GM23248 (cell line): ENCODE measurements at regions not wholly inside any gene's neighbourhood (a gene's known extent, or its start where the extent isn't known, plus 50 kb on each side); places are given as distances from the start of the nearest gene placed in this dataset.

ENCODE experiments used
- DNase-seq: peaks from one replicate; pipeline ENCODE4 v3.0.0-alpha.2; 2015
- H2AFZ ChIP-seq: fragments of 200-600 bp; sonication (generic); 2 replicates; pipeline ENCODE4 v1.6.1; 2016; ENCODE audit warnings: antibody characterized with exemption
- H3F3A ChIP-seq: fragments of 200-600 bp; sonication (generic); 2 replicates; pipeline ENCODE4 v1.6.1; 2016; ENCODE audit warnings: mild to moderate bottlenecking, antibody characterized with exemption, mixed run types; ENCODE audit not compliant: insufficient read depth
- H3K27ac ChIP-seq: fragments of 200-600 bp; sonication (generic); 2 replicates; pipeline ENCODE4 v1.5.1; 2016; ENCODE audit warnings: mild to moderate bottlenecking
- H3K27me3 ChIP-seq: fragments of 200-600 bp; sonication (generic); replicated peaks from 2 replicates; pipeline ENCODE4 v1.6.1; 2016; ENCODE audit warnings: mild to moderate bottlenecking; ENCODE audit not compliant: insufficient read depth
- H3K36me3 ChIP-seq: fragments of 200-600 bp; sonication (generic); 2 replicates; pipeline ENCODE4 v1.6.1; 2016; ENCODE audit warnings: low read depth, mild to moderate bottlenecking
- H3K4me1 ChIP-seq: fragments of 200-600 bp; sonication (generic); 2 replicates; pipeline ENCODE4 v1.6.1; 2016; ENCODE audit warnings: mild to moderate bottlenecking; ENCODE audit not compliant: insufficient read depth
- H3K4me2 ChIP-seq: fragments of 200-600 bp; sonication (generic); one replicate; pipeline ENCODE4 v1.6.1; 2016; ENCODE audit warnings: mild to moderate bottlenecking; ENCODE audit not compliant: unreplicated experiment
- H3K4me3 ChIP-seq: fragments of 200-600 bp; sonication (generic); 2 replicates; pipeline ENCODE4 v1.5.1; 2016; ENCODE audit warnings: mild to moderate bottlenecking
- H3K79me2 ChIP-seq: fragments of 200-600 bp; sonication (generic); 2 replicates; pipeline ENCODE4 v1.6.1; 2016; ENCODE audit warnings: mild to moderate bottlenecking; ENCODE audit not compliant: insufficient read depth
- H3K9ac ChIP-seq: fragments of 200-600 bp; sonication (generic); 2 replicates; pipeline ENCODE4 v1.6.1; 2016; ENCODE audit warnings: mild to moderate bottlenecking
- H3K9me2 ChIP-seq: fragments of 200-600 bp; sonication (generic); 2 replicates; pipeline ENCODE4 v1.6.1; 2016; ENCODE audit warnings: mixed run types, mild to moderate bottlenecking, moderate library complexity; ENCODE audit not compliant: insufficient read depth
- H3K9me3 ChIP-seq: fragments of 200-600 bp; sonication (generic); one replicate; pipeline ENCODE4 v1.6.1; 2017; ENCODE audit warnings: low read depth
- H4K20me1 ChIP-seq: fragments of 200-600 bp; sonication (generic); 2 replicates; pipeline ENCODE4 v1.6.0; 2016; ENCODE audit not compliant: insufficient read depth
- EZH2 ChIP-seq: fragments of 200-600 bp; sonication (generic); IDR thresholded peaks from 2 replicates; pipeline ENCODE4 v1.6.1; 2018; ENCODE audit warnings: antibody characterized with exemption, mild to moderate bottlenecking; ENCODE audit not compliant: insufficient read depth, poor library complexity, severe bottlenecking
- EZH2phosphoT487 ChIP-seq: fragments of 200-600 bp; sonication (generic); IDR thresholded peaks from 2 replicates; pipeline ENCODE4 v1.6.1; 2018; ENCODE audit warnings: antibody characterized with exemption, moderate library complexity, mild to moderate bottlenecking, low read depth; ENCODE audit not compliant: insufficient read depth
- WGBS, 2 experiments: methylation state at CpG; one replicate each; pipeline ENCODE4 v1.1.6; 2015 to 2017; ENCODE audit warnings: low lambda C conversion rate in 2 of 2, low coverage in 1 of 2; ENCODE audit errors: missing lambda C conversion rate in 2 of 2; 5-methylcytosine and 5-hydroxymethylcytosine counted together
- in situ Hi-C: fragments of 300-500 bp; cut with MboI; formaldehyde crosslinking; loops from 2 replicates; pipeline ENCODE4 v1.15.0; 2020

DNA sequence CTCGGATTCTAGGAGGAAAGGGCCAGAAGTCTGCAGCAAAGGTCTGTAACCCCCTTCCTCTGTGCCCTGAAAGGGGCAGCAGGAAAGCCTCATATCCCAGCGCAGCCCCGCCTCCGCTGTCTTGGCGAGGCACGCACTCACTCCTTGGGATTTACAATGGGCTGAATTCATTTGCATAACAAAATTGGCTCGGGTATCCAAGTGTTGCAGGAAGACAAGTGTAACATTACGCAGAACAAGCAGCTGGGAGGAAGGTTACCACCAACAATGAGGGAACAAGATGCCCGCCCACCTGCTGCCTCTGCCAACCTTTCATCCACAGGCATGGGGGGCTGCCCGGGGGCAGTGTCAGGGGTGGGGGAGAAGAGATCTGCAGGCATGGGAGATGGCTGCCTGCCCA is 130.4 kb downstream of the MRM1 start:
- Histone ChIP-seq H3K4me1 (no peaks in the 10 kb centered on the region), H3K4me3 (no peak overlapping the region), H3K9me3 (no peaks in the 10 kb centered on the region), H3K9me2 (no peaks in the 10 kb centered on the region), H3F3A (no peaks in the 10 kb centered on the region), H3K27ac (no peak overlapping the region), H3K79me2 (no peaks in the 10 kb centered on the region), H3K9ac (no peak overlapping the region), H3K36me3 (no peaks in the 10 kb centered on the region), H2AFZ (no peak overlapping the region), H3K27me3 (peaks cover 36% of the 10 kb centered on the region), H3K4me2 (no peak overlapping the region), H4K20me1 (no peaks in the 10 kb centered on the region)
- 8% methylated on average over 10 of the region's 10 CpGs for whole genome bisulfite sequencing, 2 experiments
- no peak for TF ChIP-seq EZH2
- in situ Hi-C loops: no loop called here
- no peak for DNase-seq

DNA sequence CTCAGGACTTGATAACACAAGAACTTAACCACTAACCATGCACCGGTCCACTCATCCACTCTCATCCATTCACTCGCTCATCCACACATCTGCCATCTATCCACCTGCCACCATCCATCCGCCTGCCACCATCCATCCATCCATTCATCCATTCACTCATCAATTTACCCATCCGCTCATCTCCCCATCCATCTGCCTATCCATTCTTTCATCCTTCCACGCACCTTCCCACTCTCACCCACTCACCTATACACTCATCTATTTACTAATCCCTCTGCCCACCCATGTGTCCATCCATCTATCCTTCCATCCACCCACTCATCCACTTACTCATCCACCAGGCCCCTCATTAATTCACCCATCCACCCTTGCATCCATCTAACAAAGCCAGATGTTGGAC is 131.0 kb downstream of the MRM1 start:
- no peak overlapping the region for H3K4me2 ChIP-seq
- no peak overlapping the region for H2AFZ ChIP-seq
- WGBS, 2 experiments: 79 to 91% methylated on average over 5 of the region's 5 CpGs
- H3K27me3 ChIP-seq: peaks cover 35% of the 10 kb centered on the region
- H3K79me2 ChIP-seq: no peaks in the 10 kb centered on the region
- TF ChIP-seq EZH2phosphoT487: no peak
- TF ChIP-seq EZH2: no peak
- no peaks in the 10 kb centered on the region for H3K36me3 ChIP-seq
- DNase-seq: no peak
- H3K4me1 ChIP-seq: no peaks in the 10 kb centered on the region
- H3F3A ChIP-seq: no peaks in the 10 kb centered on the region
- H3K9me3 ChIP-seq: no peaks in the 10 kb centered on the region
- no peak overlapping the region for H3K9ac ChIP-seq
- no peaks in the 10 kb centered on the region for H3K9me2 ChIP-seq
- H3K27ac ChIP-seq: no peak overlapping the region
- no peaks in the 10 kb centered on the region for H4K20me1 ChIP-seq
- H3K4me3 ChIP-seq: no peak overlapping the region
- in situ Hi-C loops: no loop called here

DNA sequence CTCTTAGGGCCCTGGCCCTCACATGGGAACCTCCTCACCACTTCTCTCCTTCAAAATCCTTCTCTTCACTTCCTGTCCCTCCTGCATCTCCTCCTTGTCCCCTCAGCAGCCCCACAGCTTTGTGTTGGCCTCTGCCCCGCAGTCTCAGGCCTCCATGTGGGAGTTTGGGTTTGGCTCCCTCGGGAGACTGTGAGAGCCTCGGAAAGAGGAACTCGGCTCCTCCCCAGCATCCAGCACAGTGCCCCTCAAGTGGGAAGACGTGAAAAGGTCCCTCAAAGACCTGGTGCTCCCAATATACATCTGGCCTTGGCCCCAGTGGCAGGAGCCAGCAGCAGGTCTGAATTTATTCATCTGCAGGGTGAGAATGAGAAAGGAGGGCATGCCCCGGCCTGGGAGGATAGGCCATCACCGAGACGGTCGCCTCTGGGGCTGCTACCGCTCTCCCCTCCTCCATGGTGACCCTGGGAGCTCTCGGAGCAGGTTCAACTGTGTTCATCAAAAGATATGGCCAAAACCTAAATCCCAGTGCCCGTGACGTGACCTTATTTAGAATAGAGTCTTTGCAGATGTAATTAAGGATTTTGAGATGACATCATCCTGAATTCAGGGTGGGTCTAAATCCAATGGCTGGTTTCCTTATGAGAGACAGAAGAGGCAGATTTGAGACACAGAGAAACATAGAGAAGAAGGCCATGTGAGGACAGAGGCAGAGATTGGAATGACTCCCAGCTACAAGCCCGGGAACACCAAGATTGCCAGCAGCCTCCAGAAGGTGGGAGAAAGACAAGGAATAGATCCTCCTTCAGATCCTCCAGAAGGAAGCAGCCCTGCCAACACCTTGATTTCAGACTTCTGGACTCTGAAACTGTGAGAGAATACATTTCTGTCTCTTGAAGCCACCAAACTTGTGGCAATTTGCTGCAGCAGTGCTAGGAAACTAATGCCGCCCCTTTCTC is 135.1 kb downstream of the MRM1 start:
- Histone ChIP-seq H3K4me1 (no peaks in the 10 kb centered on the region), H4K20me1 (no peaks in the 10 kb centered on the region), H2AFZ (no peak overlapping the region), H3K9ac (no peak overlapping the region), H3K9me2 (no peaks in the 10 kb centered on the region), H3K79me2 (no peaks in the 10 kb centered on the region), H3K36me3 (no peaks in the 10 kb centered on the region), H3F3A (no peaks in the 10 kb centered on the region), H3K4me2 (no peak overlapping the region), H3K27me3 (peaks cover 7% of the 10 kb centered on the region), H3K27ac (no peak overlapping the region), H3K9me3 (no peaks in the 10 kb centered on the region), H3K4me3 (no peak overlapping the region)
- WGBS, 2 experiments: 46 to 48% methylated on average over 15 of the region's 15 CpGs
- in situ Hi-C loops: no loop called here
- TF ChIP-seq EZH2 (no peak), EZH2phosphoT487 (no peak)
- DNase-seq: no peak

DNA sequence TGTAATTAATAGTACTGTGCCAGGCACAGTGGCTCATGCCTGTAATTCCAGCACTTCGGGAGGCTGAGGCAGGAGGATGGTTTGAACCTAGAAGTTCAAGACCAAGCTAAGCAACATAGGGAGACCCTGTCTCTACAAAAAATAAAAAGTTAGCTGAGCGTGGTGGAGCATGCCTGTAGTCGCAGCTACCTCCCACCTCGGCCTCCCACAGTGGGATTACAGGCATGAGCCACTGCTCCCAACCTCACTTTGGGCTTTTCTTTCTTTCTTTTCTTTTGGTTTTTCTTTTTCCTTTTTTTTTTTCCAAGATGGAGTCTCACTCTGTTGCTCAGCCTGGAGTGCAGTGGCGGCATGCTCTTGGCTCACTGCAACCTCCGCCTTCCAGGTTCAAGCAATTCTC is 137.8 kb downstream of the MRM1 start:
- H3F3A ChIP-seq: no peaks in the 10 kb centered on the region
- no peak for DNase-seq
- H3K4me3 ChIP-seq: no peak overlapping the region
- no peak overlapping the region for H3K9ac ChIP-seq
- no peaks in the 10 kb centered on the region for H4K20me1 ChIP-seq
- no peaks in the 10 kb centered on the region for H3K4me1 ChIP-seq
- TF ChIP-seq EZH2phosphoT487 (no peak), EZH2 (no peak)
- no peaks in the 10 kb centered on the region for H3K9me3 ChIP-seq
- WGBS, 2 experiments: 46 to 51% methylated on average over 6 of the region's 6 CpGs
- in situ Hi-C loops: no loop called here
- no peaks in the 10 kb centered on the region for H3K36me3 ChIP-seq
- H3K79me2 ChIP-seq: no peaks in the 10 kb centered on the region
- no peak overlapping the region for H3K4me2 ChIP-seq
- H3K27me3 ChIP-seq: peaks cover 3% of the 10 kb centered on the region
- no peak overlapping the region for H3K27ac ChIP-seq
- H3K9me2 ChIP-seq: no peaks in the 10 kb centered on the region
- no peak overlapping the region for H2AFZ ChIP-seq
